Keratinocyte (primary cell): ENCODE measurements at regions not wholly inside any gene's neighbourhood (a gene's known extent, or its start where the extent isn't known, plus 50 kb on each side); places are given as distances from the start of the nearest gene placed in this dataset.

Experiments used
- DNase-seq: peaks from one replicate; pipeline ENCODE4 v3.0.0-alpha.2; 2011; ENCODE audit warnings: low read depth, missing footprints, low spot score
- FAIRE-seq: peaks from 2 replicates; lab custom pipeline; 2011; peaks lifted over from hg19 to GRCh38; lab: Jason Lieb, UNC
- H2AFZ ChIP-seq: 2 replicates; pipeline ENCODE4 v1.6.0; 2012; ENCODE audit warnings: low read length, control low read depth, inconsistent platforms; ENCODE audit not compliant: control insufficient read depth
- H3K27ac ChIP-seq: 2 replicates; pipeline ENCODE4 v1.5.1; 2011; ENCODE audit warnings: low read length; ENCODE audit not compliant: control insufficient read depth, insufficient read depth
- H3K27me3 ChIP-seq: 3 replicates; pipeline ENCODE4 v1.6.0; 2011; ENCODE audit warnings: low read length; ENCODE audit not compliant: control insufficient read depth, insufficient read depth; ENCODE audit errors: extremely low read depth
- H3K36me3 ChIP-seq, 2 experiments: 2 replicates in 1 of 2; 3 replicates in 1 of 2; pipeline ENCODE4 v1.5.1; 2011; ENCODE audit warnings: low read length in 2 of 2, mild to moderate bottlenecking in 1 of 2; ENCODE audit not compliant: control insufficient read depth in 2 of 2, insufficient read depth in 2 of 2; ENCODE audit errors: extremely low read depth in 1 of 2
- H3K4me1 ChIP-seq: 3 replicates; pipeline ENCODE4 v1.5.1; 2011; ENCODE audit warnings: low read length; ENCODE audit not compliant: control insufficient read depth, insufficient read depth; ENCODE audit errors: extremely low read depth
- H3K4me2 ChIP-seq: 3 replicates; pipeline ENCODE4 v1.6.0; 2011; ENCODE audit warnings: low read depth, low read length; ENCODE audit not compliant: control insufficient read depth, insufficient read depth; ENCODE audit errors: extremely low read depth
- H3K4me3 ChIP-seq, 3 experiments: fragments of 200-600 bp in 1 of 3; sonication (generic) in 1 of 3; 2 replicates in 2 of 3; 3 replicates in 1 of 3; pipeline ENCODE4 v1.5.1; 2011 to 2016; ENCODE audit warnings: low read length in 3 of 3, mild to moderate bottlenecking in 3 of 3, control low read depth in 2 of 3, inconsistent platforms in 1 of 3, low read depth in 1 of 3, mixed read lengths in 1 of 3, mixed run types in 1 of 3, moderate library complexity in 1 of 3; ENCODE audit not compliant: control insufficient read depth in 2 of 3, insufficient read depth in 2 of 3; ENCODE audit errors: extremely low read depth in 1 of 3
- H3K79me2 ChIP-seq: 2 replicates; pipeline ENCODE4 v1.6.0; 2012; ENCODE audit warnings: low read length; ENCODE audit not compliant: control insufficient read depth, insufficient read depth
- H3K9ac ChIP-seq: 3 replicates; pipeline ENCODE4 v1.6.0; 2011; ENCODE audit warnings: low read length; ENCODE audit not compliant: control insufficient read depth, insufficient read depth; ENCODE audit errors: extremely low read depth
- H3K9me1 ChIP-seq: 3 replicates; pipeline ENCODE4 v1.6.0; 2011; ENCODE audit warnings: low read length; ENCODE audit not compliant: control insufficient read depth, insufficient read depth; ENCODE audit errors: extremely low read depth
- H3K9me3 ChIP-seq: 2 replicates; pipeline ENCODE4 v1.5.1; 2012; ENCODE audit warnings: low read depth, low read length; ENCODE audit not compliant: control insufficient read depth
- H4K20me1 ChIP-seq: 3 replicates; pipeline ENCODE4 v1.6.0; 2011; ENCODE audit warnings: low read length; ENCODE audit not compliant: control insufficient read depth, insufficient read depth; ENCODE audit errors: extremely low read depth
- EZH2 ChIP-seq: IDR thresholded peaks from one replicate; pipeline ENCODE4 v1.6.1; 2012; ENCODE audit warnings: inconsistent platforms, mild to moderate bottlenecking, low read length, moderate library complexity
- dilution Hi-C: fragments of 300-500 bp; cut with MboI; formaldehyde crosslinking; loops from one replicate; pipeline ENCODE4 v1.7.0; 2020; ENCODE audit warnings: low sequenced_read_pairs; ENCODE audit not compliant: extremely low pct_ligation_motif_present
- TF ChIP-seq, protein P1 (sequence below), 3 experiments: IDR thresholded peaks in 1 of 3; conservative IDR thresholded peaks in 1 of 3; optimal IDR thresholded peaks in 1 of 3; 2 replicates in 2 of 3; 3 replicates in 1 of 3; pipeline versions ENCODE3 to v1.5.1; 2011; ENCODE audit warnings: low read length in 3 of 3, mild to moderate bottlenecking in 3 of 3, moderate library complexity in 2 of 3, control low read depth in 1 of 3, inconsistent platforms in 1 of 3; ENCODE audit not compliant: insufficient read depth in 2 of 3; ENCODE audit errors: extremely low read depth in 1 of 3

GRCh38 chr11:112499881-112500204, 239.2 kb upstream of the PLET1 start:
- DNase-seq (no peak), FAIRE-seq (no peak)
- Histone ChIP-seq H3K9me3 (no peaks in the 10 kb centered on the region), H3K27me3 (no peaks in the 10 kb centered on the region), H3K4me3 (no peak overlapping the region), H3K79me2 (no peaks in the 10 kb centered on the region), H3K36me3 (no peaks in the 10 kb centered on the region), H3K9ac (no peak overlapping the region), H3K4me1 (no peaks in the 10 kb centered on the region), H3K4me2 (no peak overlapping the region), H3K9me1 (no peaks in the 10 kb centered on the region), H3K27ac (no peak overlapping the region), H4K20me1 (no peaks in the 10 kb centered on the region), H2AFZ (no peak overlapping the region)
- TF ChIP-seq EZH2, result no peak
- TF ChIP-seq, protein P1, sequence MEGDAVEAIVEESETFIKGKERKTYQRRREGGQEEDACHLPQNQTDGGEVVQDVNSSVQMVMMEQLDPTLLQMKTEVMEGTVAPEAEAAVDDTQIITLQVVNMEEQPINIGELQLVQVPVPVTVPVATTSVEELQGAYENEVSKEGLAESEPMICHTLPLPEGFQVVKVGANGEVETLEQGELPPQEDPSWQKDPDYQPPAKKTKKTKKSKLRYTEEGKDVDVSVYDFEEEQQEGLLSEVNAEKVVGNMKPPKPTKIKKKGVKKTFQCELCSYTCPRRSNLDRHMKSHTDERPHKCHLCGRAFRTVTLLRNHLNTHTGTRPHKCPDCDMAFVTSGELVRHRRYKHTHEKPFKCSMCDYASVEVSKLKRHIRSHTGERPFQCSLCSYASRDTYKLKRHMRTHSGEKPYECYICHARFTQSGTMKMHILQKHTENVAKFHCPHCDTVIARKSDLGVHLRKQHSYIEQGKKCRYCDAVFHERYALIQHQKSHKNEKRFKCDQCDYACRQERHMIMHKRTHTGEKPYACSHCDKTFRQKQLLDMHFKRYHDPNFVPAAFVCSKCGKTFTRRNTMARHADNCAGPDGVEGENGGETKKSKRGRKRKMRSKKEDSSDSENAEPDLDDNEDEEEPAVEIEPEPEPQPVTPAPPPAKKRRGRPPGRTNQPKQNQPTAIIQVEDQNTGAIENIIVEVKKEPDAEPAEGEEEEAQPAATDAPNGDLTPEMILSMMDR (optimal IDR thresholded peaks at IDR 0.05 in 1 of 3, IDR thresholded peaks at IDR 0.05 in 1 of 3, conservative IDR thresholded peaks at IDR 0.05 in 1 of 3; ENCODE audit: extremely low read depth in 1 of 3, insufficient read depth in 2 of 3, low read length in 3 of 3), result no peak
- dilution Hi-C loops, result no loop called here

- H3K9ac ChIP-seq, result no peak overlapping the region
- no peak overlapping the region for H3K27ac ChIP-seq
- no peaks in the 10 kb centered on the region for H4K20me1 ChIP-seq
- no peak for FAIRE-seq
- no peaks in the 10 kb centered on the region for H3K4me1 ChIP-seq
- H3K4me3 ChIP-seq, result no peak overlapping the region
- TF ChIP-seq, protein P1 (optimal IDR thresholded peaks at IDR 0.05 in 1 of 3, IDR thresholded peaks at IDR 0.05 in 1 of 3, conservative IDR thresholded peaks at IDR 0.05 in 1 of 3; ENCODE audit: extremely low read depth in 1 of 3, insufficient read depth in 2 of 3, low read length in 3 of 3), result no peak
- TF ChIP-seq EZH2, result no peak
- no peak for DNase-seq
- dilution Hi-C loops, result no loop called here
- H3K9me3 ChIP-seq, result no peaks in the 10 kb centered on the region
- no peaks in the 10 kb centered on the region for H3K79me2 ChIP-seq
- H3K9me1 ChIP-seq, result no peaks in the 10 kb centered on the region
- no peaks in the 10 kb centered on the region for H3K27me3 ChIP-seq
- no peaks in the 10 kb centered on the region for H3K36me3 ChIP-seq
- H2AFZ ChIP-seq, result no peak overlapping the region
- H3K4me2 ChIP-seq, result no peak overlapping the region
Observed at GRCh38 chr11:112503410-112503809, 242.8 kb upstream of the PLET1 start.
